B cell (primary cell): ENCODE measurements at regions not wholly inside any gene's neighbourhood (a gene's known extent, or its start where the extent isn't known, plus 50 kb on each side); places are given as distances from the start of the nearest gene placed in this dataset.

ENCODE experiments used
- ATAC-seq: fragments of 200-7000 bp; cut with Tn5 transposase; one replicate; pipeline ENCODE4 v1.10.0; 2021; ENCODE audit warnings: low read depth, mild to moderate bottlenecking, moderate number of reproducible peaks, moderate library complexity
- CTCF ChIA-PET: fragments of 350-600 bp; sonication (Branson Sonifier 250); formaldehyde crosslinking; loops from one replicate; lab custom pipeline; 2021; ENCODE audit warnings: antibody characterized with exemption, inconsistent platforms; lab: Charles Lee
- POLR2A ChIA-PET: fragments of 350-600 bp; sonication (Branson Sonifier 250); formaldehyde crosslinking; loops from one replicate; lab custom pipeline; 2021; ENCODE audit warnings: antibody characterized with exemption; lab: Charles Lee
- DNase-seq: peaks from one replicate; pipeline ENCODE4 v3.0.0; 2013
- H2AFZ ChIP-seq: 2 replicates; pipeline ENCODE4 v1.6.1; 2012; ENCODE audit warnings: mild to moderate bottlenecking, low read depth, low read length; ENCODE audit not compliant: insufficient read depth, poor library complexity, severe bottlenecking
- H3K27ac ChIP-seq, 2 donors: 1 replicate in 1 of 2; 2 replicates in 1 of 2; pipeline ENCODE4 v1.5.1; 2012 to 2013; ENCODE audit warnings: low read length in 2 of 2, mild to moderate bottlenecking in 2 of 2, moderate library complexity in 1 of 2
- H3K27me3 ChIP-seq, 4 experiments: fragments of 200-600 bp in 1 of 4; sonication (generic) in 1 of 4; replicated peaks in 1 of 4; 1 replicate in 2 of 4; 2 replicates in 2 of 4; pipeline versions ENCODE4 v1.6.1 to v1.7.0; 2013 to 2016; ENCODE audit warnings: low read length in 3 of 4, mild to moderate bottlenecking in 2 of 4, mixed read lengths in 1 of 4, moderate library complexity in 1 of 4; ENCODE audit not compliant: insufficient read depth in 4 of 4, control insufficient read depth in 3 of 4; ENCODE audit errors: control extremely low read depth in 1 of 4
- H3K36me3 ChIP-seq, 2 experiments: replicated peaks in 1 of 2; 1 replicate in 1 of 2; 2 replicates in 1 of 2; pipeline versions ENCODE4 v1.6.1 to v1.7.1; 2013; ENCODE audit warnings: low read length in 1 of 2; ENCODE audit not compliant: insufficient read depth in 2 of 2, control insufficient read depth in 1 of 2; ENCODE audit errors: control extremely low read depth in 1 of 2, extremely low read depth in 1 of 2
- H3K4me1 ChIP-seq, 2 donors: fragments of 200-600 bp in 1 of 2; sonication (generic) in 1 of 2; 1 replicate in 1 of 2; 2 replicates in 1 of 2; pipeline versions ENCODE4 v1.5.1 to v1.6.1; 2013 to 2017; ENCODE audit warnings: low read length in 2 of 2; ENCODE audit not compliant: control insufficient read depth in 2 of 2, insufficient read depth in 2 of 2
- H3K4me2 ChIP-seq: replicated peaks from 2 replicates; pipeline ENCODE3; 2012; ENCODE audit warnings: mild to moderate bottlenecking, low read depth, low read length; ENCODE audit not compliant: poor library complexity, severe bottlenecking
- H3K4me3 ChIP-seq, 5 experiments: fragments of 200-600 bp in 1 of 5; sonication (generic) in 1 of 5; 1 replicate in 3 of 5; 2 replicates in 2 of 5; pipeline versions ENCODE4 v1.5.1 to v1.7.0; 2011 to 2016; ENCODE audit warnings: low read length in 4 of 5, mild to moderate bottlenecking in 4 of 5, low read depth in 2 of 5, control low read depth in 1 of 5, moderate library complexity in 1 of 5; ENCODE audit not compliant: insufficient read depth in 1 of 5; ENCODE audit errors: control extremely low read depth in 1 of 5, extremely low read depth in 1 of 5
- H3K79me2 ChIP-seq: fragments of 200-600 bp; sonication (generic); one replicate; pipeline ENCODE4 v1.6.0; 2016; ENCODE audit warnings: low read length; ENCODE audit not compliant: control insufficient read depth, insufficient read depth
- H3K9ac ChIP-seq: fragments of 200-600 bp; sonication (generic); 2 replicates; pipeline ENCODE4 v1.6.1; 2017; ENCODE audit warnings: mild to moderate bottlenecking, low read length, moderate library complexity
- H3K9me3 ChIP-seq, 3 donors: one replicate each; pipeline versions ENCODE4 v1.6.1 to v1.7.1; 2013; ENCODE audit warnings: low read length in 2 of 3; ENCODE audit not compliant: control insufficient read depth in 2 of 3, insufficient read depth in 1 of 3; ENCODE audit errors: control extremely low read depth in 1 of 3
- H4K20me1 ChIP-seq: 2 replicates; pipeline ENCODE4 v1.6.0; 2012; ENCODE audit warnings: mild to moderate bottlenecking, low read length; ENCODE audit not compliant: insufficient read depth, control insufficient read depth, poor library complexity, severe bottlenecking
- H3K27ac Mint-ChIP-seq: one replicate; pipeline ENCODE4 v1.8.0; 2021; ENCODE audit warnings: mixed read lengths
- H3K27me3 Mint-ChIP-seq: one replicate; pipeline ENCODE4 v1.8.0; 2021; ENCODE audit warnings: mixed read lengths
- H3K4me1 Mint-ChIP-seq: one replicate; pipeline ENCODE4 v1.8.0; 2021; ENCODE audit warnings: mixed read lengths
- H3K4me3 Mint-ChIP-seq: one replicate; pipeline ENCODE4 v1.8.0; 2021; ENCODE audit warnings: mixed read lengths
- H3K9me3 Mint-ChIP-seq: one replicate; pipeline ENCODE4 v1.8.0; 2022; ENCODE audit warnings: mixed read lengths; ENCODE audit not compliant: insufficient read depth
- CTCF ChIP-seq: fragments of 200-600 bp; IDR thresholded peaks from one replicate; pipeline ENCODE4 v1.8.0; 2022; ENCODE audit warnings: antibody characterized with exemption, mild to moderate bottlenecking
- EZH2 ChIP-seq: IDR thresholded peaks from 2 replicates; pipeline ENCODE4 v1.6.1; 2012; ENCODE audit warnings: borderline replicate concordance, low read depth, mild to moderate bottlenecking, moderate library complexity, low read length; ENCODE audit not compliant: insufficient read depth, poor library complexity, severe bottlenecking
- WGBS: methylation state at CpG from one replicate; pipeline ENCODE4 v1.1.5; 2013; ENCODE audit warnings: missing lambda C conversion rate; ENCODE audit not compliant: insufficient coverage; 5-methylcytosine and 5-hydroxymethylcytosine counted together
- intact Hi-C: fragments of 100-400 bp; cut with micrococcal nuclease; formaldehyde crosslinking; loops from one replicate; pipeline ENCODE4 v1.10.0; 2022

DNA sequence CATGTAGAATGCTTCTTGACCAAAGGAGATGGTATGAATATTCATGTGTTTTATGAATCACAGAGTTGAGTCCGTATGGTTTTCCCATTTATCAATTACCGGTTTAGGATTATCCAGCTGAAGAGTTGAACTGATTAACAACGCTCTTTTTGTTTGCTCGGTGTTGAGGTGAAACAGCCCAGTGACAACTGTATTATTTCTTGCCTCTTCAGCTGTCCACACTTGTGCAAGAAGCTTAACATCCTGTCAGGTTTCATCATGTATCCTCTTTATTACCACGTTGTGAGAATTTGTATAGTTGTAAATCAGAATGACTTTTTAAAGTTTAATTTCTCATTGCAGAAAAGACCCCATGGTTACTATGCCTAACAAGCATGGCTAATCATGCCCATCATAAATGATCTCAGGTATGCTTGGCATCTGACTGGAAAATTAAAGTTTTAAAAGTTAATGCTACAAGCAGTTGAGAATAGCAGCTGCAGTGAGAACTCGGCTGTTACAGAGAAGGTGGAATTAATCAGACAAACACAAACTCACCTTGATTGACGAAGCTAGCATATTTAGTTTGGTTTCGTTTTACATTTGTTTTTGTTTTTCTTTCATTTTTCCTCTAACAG is 563.2 kb upstream of the ADGRL2 start:
- no peak for TF ChIP-seq CTCF
- TF ChIP-seq EZH2, result no peak
- Mint-ChIP-seq H3K27ac (no peak overlapping the region), H3K4me1 (no peaks in the 10 kb centered on the region), H3K9me3 (no peaks in the 10 kb centered on the region), H3K27me3 (no peaks in the 10 kb centered on the region), H3K4me3 (no peak overlapping the region)
- Histone ChIP-seq H4K20me1 (no peaks in the 10 kb centered on the region), H3K4me1 (no peaks in the 10 kb centered on the region), H3K27ac (no peak overlapping the region), H3K27me3 (no peaks in the 10 kb centered on the region), H3K9ac (no peak overlapping the region), H3K79me2 (no peaks in the 10 kb centered on the region), H3K4me2 (no peak overlapping the region), H3K36me3 (no peaks in the 10 kb centered on the region), H3K4me3 (peak overlapping the region in 1 of 5 experiments; percentile 8), H3K9me3 (no peaks in the 10 kb centered on the region), H2AFZ (no peak overlapping the region)
- ChIA-PET POLR2A (no interaction called here), CTCF (no interaction called here)
- intact Hi-C loops, result no loop called here
- WGBS, result 100% methylated on average over 1 of the region's 8 CpGs
- DNase-seq (no peak), ATAC-seq (no peak)

- no peaks in the 10 kb centered on the region for H3K9me3 ChIP-seq
- no peak for ATAC-seq
- no peaks in the 10 kb centered on the region for H3K4me1 ChIP-seq
- WGBS, result 80% methylated on average over 1 of the region's 3 CpGs
- H3K9me3 Mint-ChIP-seq, result no peaks in the 10 kb centered on the region
- CTCF ChIA-PET, result no interaction called here
- no peaks in the 10 kb centered on the region for H4K20me1 ChIP-seq
- H3K27me3 Mint-ChIP-seq, result no peaks in the 10 kb centered on the region
- H3K4me3 Mint-ChIP-seq, result no peak overlapping the region
- H3K27ac ChIP-seq, result no peak overlapping the region
- H3K27me3 ChIP-seq, result no peaks in the 10 kb centered on the region
- H3K36me3 ChIP-seq, result no peaks in the 10 kb centered on the region
- H3K4me2 ChIP-seq, result no peak overlapping the region
- intact Hi-C loops, result no loop called here
- H3K4me1 Mint-ChIP-seq, result no peaks in the 10 kb centered on the region
- H3K79me2 ChIP-seq, result no peaks in the 10 kb centered on the region
- no peak overlapping the region for H3K27ac Mint-ChIP-seq
- H2AFZ ChIP-seq, result no peak overlapping the region
- TF ChIP-seq EZH2 (no peak), CTCF (no peak)
- POLR2A ChIA-PET, result no interaction called here
- H3K4me3 ChIP-seq, result no peak overlapping the region
- DNase-seq, result no peak
- no peak overlapping the region for H3K9ac ChIP-seq
These were observed 566.5 kb upstream of the ADGRL2 start for GRCh38 chr1:81234237-81234636.
